Bronchial epithelial cell (primary cell): ENCODE measurements at regions not wholly inside any gene's neighbourhood (a gene's known extent, or its start where the extent isn't known, plus 50 kb on each side); places are given as distances from the start of the nearest gene placed in this dataset.

ENCODE experiments used
- DNase-seq: peaks from one replicate; pipeline ENCODE4 v3.0.0-alpha.2; 2010; ENCODE audit warnings: low read depth
- FAIRE-seq: peaks from 2 replicates; lab custom pipeline; 2011; peaks lifted over from hg19 to GRCh38; lab: Jason Lieb, UNC
- H3K27me3 ChIP-seq: 2 replicates; pipeline ENCODE4 v1.5.1; 2011; ENCODE audit warnings: low read length; ENCODE audit not compliant: control insufficient read depth, insufficient read depth
- H3K36me3 ChIP-seq: 2 replicates; pipeline ENCODE4 v1.5.1; 2011; ENCODE audit warnings: low read length; ENCODE audit not compliant: control insufficient read depth, insufficient read depth
- H3K4me3 ChIP-seq: 2 replicates; pipeline ENCODE4 v1.5.1; 2011; ENCODE audit warnings: mild to moderate bottlenecking, low read depth, low read length, control low read depth
- TF ChIP-seq, protein P1 (sequence below): IDR thresholded peaks from 2 replicates; pipeline ENCODE4 v1.5.1; 2011; ENCODE audit warnings: mild to moderate bottlenecking, moderate library complexity, low read length, control low read depth, inconsistent platforms; ENCODE audit not compliant: insufficient read depth, severe bottlenecking

DNA sequence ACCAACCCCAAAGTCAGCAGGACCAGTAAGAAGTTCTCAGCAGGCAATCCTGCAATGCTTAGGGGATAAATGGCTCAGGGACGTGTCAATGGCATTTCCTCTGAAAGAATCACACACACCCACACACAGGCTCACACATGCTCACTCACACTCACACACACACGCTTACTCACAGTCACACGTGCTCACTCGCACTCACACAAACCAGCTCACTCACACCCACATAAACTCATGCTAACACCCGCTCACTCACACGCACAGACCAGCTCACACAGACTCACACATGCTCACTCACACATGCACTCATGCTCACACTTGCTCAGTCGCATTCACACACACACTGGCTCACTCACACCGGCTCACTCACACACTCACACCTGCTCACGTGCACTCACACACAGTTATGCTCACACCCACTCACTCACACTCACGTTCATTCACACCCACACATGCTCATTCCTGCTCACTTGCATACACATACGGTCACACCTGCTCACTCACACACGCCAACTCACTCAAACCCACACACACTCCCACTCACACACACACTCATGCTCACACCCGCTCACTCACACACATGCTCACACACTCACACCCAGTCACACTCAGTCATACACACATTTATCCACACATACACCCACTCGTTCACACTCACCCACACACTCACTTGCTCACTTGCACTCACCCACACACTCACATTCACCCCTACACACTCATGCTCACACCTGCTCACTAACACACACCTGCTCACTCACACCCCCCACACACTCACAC lies 436.8 kb downstream of the BCL11B start:
- no peak overlapping the region for H3K4me3 ChIP-seq
- FAIRE-seq (peak; percentile 98), DNase-seq (no peak)
- no peaks in the 10 kb centered on the region for H3K27me3 ChIP-seq
- TF ChIP-seq, protein P1, sequence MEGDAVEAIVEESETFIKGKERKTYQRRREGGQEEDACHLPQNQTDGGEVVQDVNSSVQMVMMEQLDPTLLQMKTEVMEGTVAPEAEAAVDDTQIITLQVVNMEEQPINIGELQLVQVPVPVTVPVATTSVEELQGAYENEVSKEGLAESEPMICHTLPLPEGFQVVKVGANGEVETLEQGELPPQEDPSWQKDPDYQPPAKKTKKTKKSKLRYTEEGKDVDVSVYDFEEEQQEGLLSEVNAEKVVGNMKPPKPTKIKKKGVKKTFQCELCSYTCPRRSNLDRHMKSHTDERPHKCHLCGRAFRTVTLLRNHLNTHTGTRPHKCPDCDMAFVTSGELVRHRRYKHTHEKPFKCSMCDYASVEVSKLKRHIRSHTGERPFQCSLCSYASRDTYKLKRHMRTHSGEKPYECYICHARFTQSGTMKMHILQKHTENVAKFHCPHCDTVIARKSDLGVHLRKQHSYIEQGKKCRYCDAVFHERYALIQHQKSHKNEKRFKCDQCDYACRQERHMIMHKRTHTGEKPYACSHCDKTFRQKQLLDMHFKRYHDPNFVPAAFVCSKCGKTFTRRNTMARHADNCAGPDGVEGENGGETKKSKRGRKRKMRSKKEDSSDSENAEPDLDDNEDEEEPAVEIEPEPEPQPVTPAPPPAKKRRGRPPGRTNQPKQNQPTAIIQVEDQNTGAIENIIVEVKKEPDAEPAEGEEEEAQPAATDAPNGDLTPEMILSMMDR, result no peak
- H3K36me3 ChIP-seq, result no peaks in the 10 kb centered on the region

- Histone ChIP-seq H3K27me3 (no peaks in the 10 kb centered on the region), H3K4me3 (no peak overlapping the region), H3K36me3 (no peaks in the 10 kb centered on the region)
- FAIRE-seq (no peak), DNase-seq (no peak)
- TF ChIP-seq, protein P1, result no peak
These were observed 436.2 kb downstream of the BCL11B start for GRCh38 chr14:98835825-98836100.

GRCh38 chr14:98840091-98840490 lies 431.9 kb downstream of the BCL11B start:
- TF ChIP-seq, protein P1, result no peak
- FAIRE-seq, result no peak
- H3K27me3 ChIP-seq, result peaks cover 3% of the 10 kb centered on the region
- no peak overlapping the region for H3K4me3 ChIP-seq
- no peaks in the 10 kb centered on the region for H3K36me3 ChIP-seq
- DNase-seq, result no peak

DNA sequence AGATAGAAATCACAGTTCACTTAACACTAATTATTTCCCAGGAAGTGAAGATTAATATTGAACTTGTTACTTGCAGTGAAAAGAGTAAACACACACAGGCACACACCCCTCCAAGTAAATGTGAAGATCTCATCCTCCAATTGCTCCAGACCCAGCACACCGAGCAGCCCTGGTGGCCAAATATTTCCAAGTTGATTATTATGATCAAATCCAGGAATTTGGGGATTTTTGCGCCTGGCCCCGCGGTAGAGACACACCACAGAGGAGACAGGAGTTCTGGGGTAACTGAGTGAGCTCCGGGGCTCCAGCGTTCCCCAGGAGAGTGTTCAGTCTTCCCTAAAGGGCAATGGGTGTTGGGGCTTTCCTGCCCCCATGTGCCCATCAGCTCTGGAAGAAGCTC lies 431.5 kb downstream of the BCL11B start:
- H3K36me3 ChIP-seq, result no peaks in the 10 kb centered on the region
- H3K4me3 ChIP-seq, result no peak overlapping the region
- no peak for DNase-seq
- TF ChIP-seq, protein P1, result no peak
- peaks cover 3% of the 10 kb centered on the region for H3K27me3 ChIP-seq
- no peak for FAIRE-seq

DNA sequence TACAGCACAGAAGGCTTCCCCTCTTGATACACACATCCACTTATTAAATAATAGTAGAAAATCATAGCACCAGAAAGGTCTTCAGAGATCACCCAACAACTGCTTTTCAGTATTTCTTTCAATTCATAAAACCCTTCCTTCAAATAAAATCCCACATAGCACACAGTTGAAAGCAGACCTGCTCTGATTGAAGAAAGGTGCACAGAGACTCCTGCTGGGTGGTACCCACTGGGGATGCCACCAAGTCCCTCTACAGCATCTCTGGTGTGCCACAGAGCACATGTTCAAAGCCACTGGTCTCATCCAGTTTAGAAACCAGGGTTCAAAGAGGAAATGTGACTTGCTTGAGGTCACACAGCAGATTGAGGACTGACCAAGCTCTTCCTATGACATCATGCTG lies 427.5 kb downstream of the BCL11B start:
- H3K27me3 ChIP-seq, result peaks cover 4% of the 10 kb centered on the region
- FAIRE-seq (no peak), DNase-seq (no peak)
- TF ChIP-seq, protein P1, result no peak
- no peaks in the 10 kb centered on the region for H3K36me3 ChIP-seq
- H3K4me3 ChIP-seq, result no peak overlapping the region
